ENCODE measurements at regions not wholly inside any gene's neighbourhood (a gene's known extent, or its start where the extent isn't known, plus 50 kb on each side); places are given as distances from the start of the nearest gene placed in this dataset.

DNA sequence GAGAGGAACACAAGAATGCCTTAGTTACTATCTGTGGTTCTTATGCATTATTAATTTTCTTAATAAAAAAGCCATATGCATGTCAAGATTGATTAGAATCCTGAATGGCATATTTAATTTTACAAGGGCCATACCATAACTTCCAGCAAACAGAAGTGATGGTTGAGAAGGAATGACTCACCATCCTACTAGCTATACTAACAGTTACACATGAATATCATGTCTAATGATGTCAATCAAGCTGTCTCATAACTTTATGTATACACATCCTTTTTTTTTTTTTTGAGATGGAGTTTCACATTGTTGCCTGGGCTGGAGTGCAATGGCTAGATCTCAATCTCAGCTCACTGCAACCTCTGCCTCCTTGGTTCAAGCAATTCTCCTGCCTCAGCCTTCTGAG is 1123.9 kb downstream of the NLGN4Y start:
- no peak for TF ChIP-seq POLR2A (IDR thresholded peaks at IDR 0.05)
- TF ChIP-seq, protein P1, sequence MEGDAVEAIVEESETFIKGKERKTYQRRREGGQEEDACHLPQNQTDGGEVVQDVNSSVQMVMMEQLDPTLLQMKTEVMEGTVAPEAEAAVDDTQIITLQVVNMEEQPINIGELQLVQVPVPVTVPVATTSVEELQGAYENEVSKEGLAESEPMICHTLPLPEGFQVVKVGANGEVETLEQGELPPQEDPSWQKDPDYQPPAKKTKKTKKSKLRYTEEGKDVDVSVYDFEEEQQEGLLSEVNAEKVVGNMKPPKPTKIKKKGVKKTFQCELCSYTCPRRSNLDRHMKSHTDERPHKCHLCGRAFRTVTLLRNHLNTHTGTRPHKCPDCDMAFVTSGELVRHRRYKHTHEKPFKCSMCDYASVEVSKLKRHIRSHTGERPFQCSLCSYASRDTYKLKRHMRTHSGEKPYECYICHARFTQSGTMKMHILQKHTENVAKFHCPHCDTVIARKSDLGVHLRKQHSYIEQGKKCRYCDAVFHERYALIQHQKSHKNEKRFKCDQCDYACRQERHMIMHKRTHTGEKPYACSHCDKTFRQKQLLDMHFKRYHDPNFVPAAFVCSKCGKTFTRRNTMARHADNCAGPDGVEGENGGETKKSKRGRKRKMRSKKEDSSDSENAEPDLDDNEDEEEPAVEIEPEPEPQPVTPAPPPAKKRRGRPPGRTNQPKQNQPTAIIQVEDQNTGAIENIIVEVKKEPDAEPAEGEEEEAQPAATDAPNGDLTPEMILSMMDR (IDR thresholded peaks at IDR 0.05) = no peak
- no peak for TF ChIP-seq POLR2AphosphoS5 (IDR thresholded peaks at IDR 0.05)

All from upper lobe of left lung (tissue), 4 donors.